WTC11 (cell line): ENCODE measurements at regions not wholly inside any gene's neighbourhood (a gene's known extent, or its start where the extent isn't known, plus 50 kb on each side); places are given as distances from the start of the nearest gene placed in this dataset.

Experiments
- ATAC-seq: fragments of 200-7000 bp; cut with Tn5 transposase; 2 replicates; pipeline ENCODE4 v1.10.0; 2021; ENCODE audit warnings: mild to moderate bottlenecking, moderate library complexity
- CTCF ChIA-PET: fragments of 300-600 bp; sonication (Branson Sonifier 250); formaldehyde crosslinking; loops from one replicate; lab custom pipeline; 2021; ENCODE audit warnings: antibody characterized with exemption; lab: Charles Lee
- POLR2A ChIA-PET: fragments of 350-600 bp; sonication (Branson Sonifier 250); formaldehyde crosslinking; loops from one replicate; lab custom pipeline; 2021; ENCODE audit warnings: antibody characterized with exemption; lab: Charles Lee
- DNase-seq: peaks from one replicate; pipeline ENCODE4 v3.0.0; 2021; ENCODE audit warnings: low spot score
- H3K27ac Mint-ChIP-seq: 2 replicates; pipeline ENCODE4 v1.8.0; 2021; ENCODE audit warnings: mixed read lengths
- H3K27me3 Mint-ChIP-seq: 2 replicates; pipeline ENCODE4 v1.8.0; 2021; ENCODE audit warnings: low read depth, mild to moderate bottlenecking, moderate library complexity, mixed read lengths
- H3K36me3 Mint-ChIP-seq: 2 replicates; pipeline ENCODE4 v1.8.0; 2021; ENCODE audit warnings: mixed read lengths
- H3K4me1 Mint-ChIP-seq: 2 replicates; pipeline ENCODE4 v1.8.0; 2022; ENCODE audit warnings: mixed read lengths
- H3K4me3 Mint-ChIP-seq: 2 replicates; pipeline ENCODE4 v1.8.0; 2021; ENCODE audit warnings: mild to moderate bottlenecking, moderate library complexity, mixed read lengths
- H3K9me3 Mint-ChIP-seq: 2 replicates; pipeline ENCODE4 v1.8.0; 2021; ENCODE audit warnings: mixed read lengths
- CDX4 ChIP-seq: fragments of 250-450 bp; sonication (Bioruptor Pico); IDR thresholded peaks from 2 replicates; pipeline ENCODE4 v1.9.0; 2021; ENCODE audit warnings: moderate library complexity, mild to moderate bottlenecking, inconsistent platforms, borderline replicate concordance
- CREB1 ChIP-seq: sonication (generic); formaldehyde crosslinking; IDR thresholded peaks from 2 replicates; pipeline ENCODE4 v1.8.0; 2023; ENCODE audit warnings: mild to moderate bottlenecking, missing genetic modification reagents
- ERG ChIP-seq: fragments of 250-450 bp; sonication (Bioruptor Pico); IDR thresholded peaks from 2 replicates; pipeline ENCODE4 v1.8.0; 2021; ENCODE audit warnings: mild to moderate bottlenecking
- FOXP1 ChIP-seq: sonication (generic); formaldehyde crosslinking; IDR thresholded peaks from 2 replicates; pipeline ENCODE4 v1.8.0; 2022; ENCODE audit warnings: missing genetic modification reagents, mild to moderate bottlenecking, moderate library complexity, borderline replicate concordance
- HMGA2 ChIP-seq: fragments of 250-450 bp; sonication (Bioruptor Pico); IDR thresholded peaks from 2 replicates; pipeline ENCODE4 v1.4.0; 2021; ENCODE audit warnings: mild to moderate bottlenecking, moderate library complexity
- HMGXB4 ChIP-seq: sonication (generic); formaldehyde crosslinking; IDR thresholded peaks from 2 replicates; pipeline ENCODE4 v1.8.1; 2023; ENCODE audit warnings: mild to moderate bottlenecking, moderate library complexity, missing genetic modification reagents
- IRF2 ChIP-seq: sonication (generic); formaldehyde crosslinking; IDR thresholded peaks from 2 replicates; pipeline ENCODE4 v1.8.0; 2022; ENCODE audit warnings: low read depth, missing genetic modification reagents, borderline replicate concordance
- KAT7 ChIP-seq: sonication (generic); formaldehyde crosslinking; IDR thresholded peaks from 2 replicates; pipeline ENCODE4 v1.8.1; 2023; ENCODE audit warnings: missing genetic modification reagents, mild to moderate bottlenecking, borderline replicate concordance
- NFATC4 ChIP-seq: fragments of 250-450 bp; sonication (Bioruptor Pico); IDR thresholded peaks from 2 replicates; pipeline ENCODE4 v1.9.0; 2021; ENCODE audit warnings: mild to moderate bottlenecking
- NR1H2 ChIP-seq: sonication (generic); formaldehyde crosslinking; IDR thresholded peaks from 2 replicates; pipeline ENCODE4 v1.9.0; 2021; ENCODE audit warnings: mild to moderate bottlenecking, moderate library complexity, missing genetic modification reagents
- ZNF232 ChIP-seq: sonication (generic); formaldehyde crosslinking; IDR thresholded peaks from 2 replicates; pipeline ENCODE4 v1.8.0; 2022; ENCODE audit warnings: mild to moderate bottlenecking, missing genetic modification reagents
- ZNF512 ChIP-seq: sonication (generic); formaldehyde crosslinking; IDR thresholded peaks from 2 replicates; pipeline ENCODE4 v1.8.1; 2022; ENCODE audit warnings: missing genetic modification reagents, borderline replicate concordance
- TF ChIP-seq, protein P1 (sequence below): sonication (generic); formaldehyde crosslinking; IDR thresholded peaks from 2 replicates; pipeline ENCODE4 v1.8.1; 2022; ENCODE audit warnings: mild to moderate bottlenecking, missing genetic modification reagents, moderate library complexity, borderline replicate concordance
- TF ChIP-seq, protein P2 (sequence below): fragments of 250-450 bp; sonication (Bioruptor Pico); IDR thresholded peaks from 2 replicates; pipeline ENCODE4 v2.1.2; 2022; ENCODE audit warnings: mild to moderate bottlenecking, moderate library complexity
- TF ChIP-seq, protein P3 (sequence below): sonication (generic); formaldehyde crosslinking; conservative IDR thresholded peaks from 2 replicates; pipeline ENCODE4 v1.8.1; 2022; ENCODE audit warnings: mild to moderate bottlenecking, missing genetic modification reagents
- TF ChIP-seq, protein P4 (sequence below): sonication (generic); formaldehyde crosslinking; IDR thresholded peaks from 2 replicates; pipeline ENCODE4 v1.8.0; 2023; ENCODE audit warnings: missing genetic modification reagents, mild to moderate bottlenecking, borderline replicate concordance

DNA sequence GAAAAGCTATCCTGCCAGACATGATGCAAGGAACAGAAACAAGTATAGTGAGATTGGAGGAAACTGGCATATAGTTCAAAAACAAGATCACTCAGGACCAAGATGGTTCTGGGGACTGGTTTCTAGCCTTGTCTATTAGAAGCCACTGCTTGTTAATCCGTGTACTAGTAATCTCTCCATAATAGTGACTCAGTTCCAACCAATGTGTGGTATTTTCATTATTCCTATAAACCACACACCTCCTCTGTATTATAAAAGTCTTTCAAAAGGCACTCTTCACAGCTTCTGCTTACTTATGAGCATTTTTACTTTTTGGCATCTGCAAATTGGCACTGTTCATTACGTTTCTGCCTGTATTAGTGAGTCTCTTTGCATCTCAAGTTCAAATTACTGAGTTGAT is 140.3 kb downstream of the SLC6A15 start:
- Mint-ChIP-seq H3K27ac (no peak overlapping the region), H3K4me1 (peaks cover 3% of the 10 kb centered on the region), H3K4me3 (no peak overlapping the region), H3K9me3 (peaks cover 7% of the 10 kb centered on the region), H3K36me3 (peaks cover 3% of the 10 kb centered on the region; the same call in 1 of the 2 replicates), H3K27me3 (no peaks in the 10 kb centered on the region)
- POLR2A ChIA-PET, result no interaction called here
- CTCF ChIA-PET, result no interaction called here
- ATAC-seq (no peak), DNase-seq (no peak)
- TF ChIP-seq, protein P1, sequence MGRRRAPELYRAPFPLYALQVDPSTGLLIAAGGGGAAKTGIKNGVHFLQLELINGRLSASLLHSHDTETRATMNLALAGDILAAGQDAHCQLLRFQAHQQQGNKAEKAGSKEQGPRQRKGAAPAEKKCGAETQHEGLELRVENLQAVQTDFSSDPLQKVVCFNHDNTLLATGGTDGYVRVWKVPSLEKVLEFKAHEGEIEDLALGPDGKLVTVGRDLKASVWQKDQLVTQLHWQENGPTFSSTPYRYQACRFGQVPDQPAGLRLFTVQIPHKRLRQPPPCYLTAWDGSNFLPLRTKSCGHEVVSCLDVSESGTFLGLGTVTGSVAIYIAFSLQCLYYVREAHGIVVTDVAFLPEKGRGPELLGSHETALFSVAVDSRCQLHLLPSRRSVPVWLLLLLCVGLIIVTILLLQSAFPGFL (CRISPR knock-in tag), result no peak
- TF ChIP-seq HMGXB4 (no peak), HMGA2 (CRISPR knock-in tag) (no peak), NR1H2 (CRISPR knock-in tag) (no peak), ZNF232 (CRISPR knock-in tag) (no peak), NFATC4 (CRISPR knock-in tag) (no peak), FOXP1 (CRISPR knock-in tag) (no peak), KAT7 (CRISPR knock-in tag) (no peak), ERG (CRISPR knock-in tag) (no peak), CREB1 (CRISPR knock-in tag) (no peak), CDX4 (CRISPR knock-in tag) (no peak), ZNF512 (no peak), IRF2 (CRISPR knock-in tag) (no peak)
- TF ChIP-seq, protein P2, sequence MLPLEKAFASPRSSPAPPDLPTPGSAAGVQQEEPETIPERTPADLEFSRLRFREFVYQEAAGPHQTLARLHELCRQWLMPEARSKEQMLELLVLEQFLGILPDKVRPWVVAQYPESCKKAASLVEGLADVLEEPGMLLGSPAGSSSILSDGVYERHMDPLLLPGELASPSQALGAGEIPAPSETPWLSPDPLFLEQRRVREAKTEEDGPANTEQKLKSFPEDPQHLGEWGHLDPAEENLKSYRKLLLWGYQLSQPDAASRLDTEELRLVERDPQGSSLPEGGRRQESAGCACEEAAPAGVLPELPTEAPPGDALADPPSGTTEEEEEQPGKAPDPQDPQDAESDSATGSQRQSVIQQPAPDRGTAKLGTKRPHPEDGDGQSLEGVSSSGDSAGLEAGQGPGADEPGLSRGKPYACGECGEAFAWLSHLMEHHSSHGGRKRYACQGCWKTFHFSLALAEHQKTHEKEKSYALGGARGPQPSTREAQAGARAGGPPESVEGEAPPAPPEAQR (CRISPR knock-in tag), result no peak
- TF ChIP-seq, protein P3, sequence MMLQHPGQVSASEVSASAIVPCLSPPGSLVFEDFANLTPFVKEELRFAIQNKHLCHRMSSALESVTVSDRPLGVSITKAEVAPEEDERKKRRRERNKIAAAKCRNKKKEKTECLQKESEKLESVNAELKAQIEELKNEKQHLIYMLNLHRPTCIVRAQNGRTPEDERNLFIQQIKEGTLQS (CRISPR knock-in tag), result no peak
- TF ChIP-seq, protein P4, sequence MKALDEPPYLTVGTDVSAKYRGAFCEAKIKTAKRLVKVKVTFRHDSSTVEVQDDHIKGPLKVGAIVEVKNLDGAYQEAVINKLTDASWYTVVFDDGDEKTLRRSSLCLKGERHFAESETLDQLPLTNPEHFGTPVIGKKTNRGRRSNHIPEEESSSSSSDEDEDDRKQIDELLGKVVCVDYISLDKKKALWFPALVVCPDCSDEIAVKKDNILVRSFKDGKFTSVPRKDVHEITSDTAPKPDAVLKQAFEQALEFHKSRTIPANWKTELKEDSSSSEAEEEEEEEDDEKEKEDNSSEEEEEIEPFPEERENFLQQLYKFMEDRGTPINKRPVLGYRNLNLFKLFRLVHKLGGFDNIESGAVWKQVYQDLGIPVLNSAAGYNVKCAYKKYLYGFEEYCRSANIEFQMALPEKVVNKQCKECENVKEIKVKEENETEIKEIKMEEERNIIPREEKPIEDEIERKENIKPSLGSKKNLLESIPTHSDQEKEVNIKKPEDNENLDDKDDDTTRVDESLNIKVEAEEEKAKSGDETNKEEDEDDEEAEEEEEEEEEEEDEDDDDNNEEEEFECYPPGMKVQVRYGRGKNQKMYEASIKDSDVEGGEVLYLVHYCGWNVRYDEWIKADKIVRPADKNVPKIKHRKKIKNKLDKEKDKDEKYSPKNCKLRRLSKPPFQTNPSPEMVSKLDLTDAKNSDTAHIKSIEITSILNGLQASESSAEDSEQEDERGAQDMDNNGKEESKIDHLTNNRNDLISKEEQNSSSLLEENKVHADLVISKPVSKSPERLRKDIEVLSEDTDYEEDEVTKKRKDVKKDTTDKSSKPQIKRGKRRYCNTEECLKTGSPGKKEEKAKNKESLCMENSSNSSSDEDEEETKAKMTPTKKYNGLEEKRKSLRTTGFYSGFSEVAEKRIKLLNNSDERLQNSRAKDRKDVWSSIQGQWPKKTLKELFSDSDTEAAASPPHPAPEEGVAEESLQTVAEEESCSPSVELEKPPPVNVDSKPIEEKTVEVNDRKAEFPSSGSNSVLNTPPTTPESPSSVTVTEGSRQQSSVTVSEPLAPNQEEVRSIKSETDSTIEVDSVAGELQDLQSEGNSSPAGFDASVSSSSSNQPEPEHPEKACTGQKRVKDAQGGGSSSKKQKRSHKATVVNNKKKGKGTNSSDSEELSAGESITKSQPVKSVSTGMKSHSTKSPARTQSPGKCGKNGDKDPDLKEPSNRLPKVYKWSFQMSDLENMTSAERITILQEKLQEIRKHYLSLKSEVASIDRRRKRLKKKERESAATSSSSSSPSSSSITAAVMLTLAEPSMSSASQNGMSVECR (CRISPR knock-in tag), result no peak
